MM.1S (cell line): ENCODE measurements at regions not wholly inside any gene's neighbourhood (a gene's known extent, or its start where the extent isn't known, plus 50 kb on each side); places are given as distances from the start of the nearest gene placed in this dataset.

Source experiments
- DNase-seq: peaks from one replicate; pipeline ENCODE4 v3.0.0-alpha.2; 2015
- H2AFZ ChIP-seq: fragments of 300-600 bp; sonication (generic); 2 replicates; pipeline ENCODE4 v1.6.0; 2016; ENCODE audit warnings: antibody characterized with exemption, low read length
- H3F3A ChIP-seq: fragments of 300-600 bp; sonication (generic); 2 replicates; pipeline ENCODE4 v1.6.1; 2016; ENCODE audit warnings: mild to moderate bottlenecking, antibody characterized with exemption, low read length, moderate library complexity, mixed read lengths; ENCODE audit not compliant: insufficient read depth
- H3K27ac ChIP-seq: fragments of 300-600 bp; sonication (generic); 2 replicates; pipeline ENCODE4 v1.5.1; 2016; ENCODE audit warnings: mild to moderate bottlenecking, low read length
- H3K27me3 ChIP-seq: fragments of 300-600 bp; sonication (generic); replicated peaks from 2 replicates; pipeline ENCODE4 v1.6.0; 2016; ENCODE audit warnings: low read length; ENCODE audit not compliant: insufficient read depth
- H3K36me3 ChIP-seq: fragments of 300-600 bp; sonication (generic); replicated peaks from 2 replicates; pipeline ENCODE4 v1.6.1; 2016; ENCODE audit warnings: mild to moderate bottlenecking, low read length, mixed read lengths; ENCODE audit not compliant: insufficient read depth
- H3K4me1 ChIP-seq: fragments of 300-600 bp; sonication (generic); 2 replicates; pipeline ENCODE4 v1.6.1; 2016; ENCODE audit warnings: low read length, mixed read lengths
- H3K4me2 ChIP-seq: fragments of 300-600 bp; sonication (generic); 2 replicates; pipeline ENCODE4 v1.6.0; 2016; ENCODE audit warnings: low read depth, low read length
- H3K4me3 ChIP-seq: fragments of 300-600 bp; sonication (generic); 2 replicates; pipeline ENCODE4 v1.5.1; 2016; ENCODE audit warnings: low read length, mixed read lengths
- H3K79me2 ChIP-seq: fragments of 300-600 bp; sonication (generic); 2 replicates; pipeline ENCODE4 v1.6.1; 2016; ENCODE audit warnings: mixed run types, low read length, mixed read lengths
- H3K9ac ChIP-seq: fragments of 300-600 bp; sonication (generic); 2 replicates; pipeline ENCODE4 v1.6.1; 2016; ENCODE audit warnings: low read length, mixed read lengths
- H3K9me2 ChIP-seq: fragments of 300-600 bp; sonication (generic); replicated peaks from 2 replicates; pipeline ENCODE4 v1.6.1; 2016; ENCODE audit warnings: mild to moderate bottlenecking, low read length, mixed read lengths; ENCODE audit not compliant: insufficient read depth
- H3K9me3 ChIP-seq: fragments of 300-600 bp; sonication (generic); replicated peaks from 2 replicates; pipeline ENCODE4 v1.6.1; 2016; ENCODE audit warnings: mild to moderate bottlenecking, low read length, mixed read lengths; ENCODE audit not compliant: insufficient read depth
- H4K20me1 ChIP-seq: fragments of 300-600 bp; sonication (generic); 2 replicates; pipeline ENCODE4 v1.6.1; 2016; ENCODE audit warnings: mild to moderate bottlenecking, low read length, moderate library complexity, mixed read lengths; ENCODE audit not compliant: insufficient read depth
- EZH2 ChIP-seq: fragments of 300-600 bp; sonication (generic); optimal IDR thresholded peaks from 2 replicates; pipeline ENCODE3; 2017; ENCODE audit warnings: low read depth, mild to moderate bottlenecking, antibody characterized with exemption, low read length, mixed read lengths
- EZH2phosphoT487 ChIP-seq: fragments of 300-600 bp; sonication (generic); IDR thresholded peaks from 2 replicates; pipeline ENCODE4 v1.6.1; 2018; ENCODE audit warnings: antibody characterized with exemption, low read length
- TF ChIP-seq, protein P1 (sequence below): fragments of 300-600 bp; sonication (generic); IDR thresholded peaks from 2 replicates; pipeline ENCODE4 v1.5.1; 2016; ENCODE audit warnings: antibody characterized with exemption, low read length, mixed read lengths

DNA sequence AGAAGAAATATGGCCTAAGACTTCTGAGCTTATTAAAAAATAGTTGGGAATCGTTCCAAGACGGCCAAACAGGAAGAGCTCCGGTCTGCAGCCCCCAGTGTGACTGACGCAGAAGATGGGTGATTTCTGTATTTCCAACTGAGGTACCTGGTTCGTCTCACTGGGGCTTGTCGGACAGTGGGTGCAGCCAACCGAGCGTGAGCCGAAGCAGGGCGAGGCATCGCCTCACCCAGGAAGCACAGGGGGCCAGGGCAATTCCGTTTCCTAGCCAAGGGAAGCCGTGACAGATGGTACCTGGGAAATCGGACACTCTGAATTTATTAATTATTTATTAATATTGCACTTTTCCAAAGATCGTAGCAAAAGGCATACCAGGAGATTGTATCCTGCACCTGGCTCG is 857.8 kb downstream of the C12orf50 start:
- H3K4me3 ChIP-seq, result no peak overlapping the region
- TF ChIP-seq EZH2 (no peak), EZH2phosphoT487 (no peak)
- TF ChIP-seq, protein P1, sequence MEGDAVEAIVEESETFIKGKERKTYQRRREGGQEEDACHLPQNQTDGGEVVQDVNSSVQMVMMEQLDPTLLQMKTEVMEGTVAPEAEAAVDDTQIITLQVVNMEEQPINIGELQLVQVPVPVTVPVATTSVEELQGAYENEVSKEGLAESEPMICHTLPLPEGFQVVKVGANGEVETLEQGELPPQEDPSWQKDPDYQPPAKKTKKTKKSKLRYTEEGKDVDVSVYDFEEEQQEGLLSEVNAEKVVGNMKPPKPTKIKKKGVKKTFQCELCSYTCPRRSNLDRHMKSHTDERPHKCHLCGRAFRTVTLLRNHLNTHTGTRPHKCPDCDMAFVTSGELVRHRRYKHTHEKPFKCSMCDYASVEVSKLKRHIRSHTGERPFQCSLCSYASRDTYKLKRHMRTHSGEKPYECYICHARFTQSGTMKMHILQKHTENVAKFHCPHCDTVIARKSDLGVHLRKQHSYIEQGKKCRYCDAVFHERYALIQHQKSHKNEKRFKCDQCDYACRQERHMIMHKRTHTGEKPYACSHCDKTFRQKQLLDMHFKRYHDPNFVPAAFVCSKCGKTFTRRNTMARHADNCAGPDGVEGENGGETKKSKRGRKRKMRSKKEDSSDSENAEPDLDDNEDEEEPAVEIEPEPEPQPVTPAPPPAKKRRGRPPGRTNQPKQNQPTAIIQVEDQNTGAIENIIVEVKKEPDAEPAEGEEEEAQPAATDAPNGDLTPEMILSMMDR, result no peak
- no peak overlapping the region for H3K27ac ChIP-seq
- no peaks in the 10 kb centered on the region for H4K20me1 ChIP-seq
- H3K27me3 ChIP-seq, result no peaks in the 10 kb centered on the region
- H3K36me3 ChIP-seq, result no peaks in the 10 kb centered on the region
- no peaks in the 10 kb centered on the region for H3K9me3 ChIP-seq
- H3K4me2 ChIP-seq, result no peak overlapping the region
- no peaks in the 10 kb centered on the region for H3K4me1 ChIP-seq
- DNase-seq, result no peak
- no peak overlapping the region for H3K9ac ChIP-seq
- no peaks in the 10 kb centered on the region for H3K9me2 ChIP-seq
- no peaks in the 10 kb centered on the region for H3K79me2 ChIP-seq
- no peaks in the 10 kb centered on the region for H3F3A ChIP-seq
- no peak overlapping the region for H2AFZ ChIP-seq

DNA sequence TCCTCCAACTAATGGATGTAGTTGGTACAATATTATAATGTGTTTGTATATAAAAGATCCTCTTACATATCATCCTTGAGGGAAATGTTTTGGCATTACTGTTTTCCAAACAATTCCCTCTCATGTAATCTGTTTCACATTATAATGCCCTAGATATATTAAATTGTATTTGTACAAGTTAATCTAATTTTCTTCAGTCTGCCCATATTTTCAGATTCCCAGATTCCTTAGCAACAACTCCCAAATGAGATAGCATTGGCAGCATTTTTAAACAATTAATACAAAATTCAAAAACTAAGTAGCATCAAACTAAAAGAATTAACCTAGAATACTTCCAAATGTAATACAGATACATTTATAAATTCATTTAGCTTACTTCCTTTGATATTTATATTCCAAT is 860.2 kb downstream of the C12orf50 start:
- TF ChIP-seq EZH2, result no peak
- TF ChIP-seq, protein P1, result no peak
- TF ChIP-seq EZH2phosphoT487, result no peak
- Histone ChIP-seq H3K4me1 (no peaks in the 10 kb centered on the region), H3K9ac (no peak overlapping the region), H2AFZ (no peak overlapping the region), H3K79me2 (no peaks in the 10 kb centered on the region), H3K27me3 (no peaks in the 10 kb centered on the region), H3K9me2 (no peaks in the 10 kb centered on the region), H3K27ac (no peak overlapping the region), H3K4me2 (no peak overlapping the region), H3K9me3 (no peaks in the 10 kb centered on the region), H3K36me3 (no peaks in the 10 kb centered on the region), H4K20me1 (no peaks in the 10 kb centered on the region), H3K4me3 (no peak overlapping the region), H3F3A (no peaks in the 10 kb centered on the region)
- DNase-seq, result no peak

DNA sequence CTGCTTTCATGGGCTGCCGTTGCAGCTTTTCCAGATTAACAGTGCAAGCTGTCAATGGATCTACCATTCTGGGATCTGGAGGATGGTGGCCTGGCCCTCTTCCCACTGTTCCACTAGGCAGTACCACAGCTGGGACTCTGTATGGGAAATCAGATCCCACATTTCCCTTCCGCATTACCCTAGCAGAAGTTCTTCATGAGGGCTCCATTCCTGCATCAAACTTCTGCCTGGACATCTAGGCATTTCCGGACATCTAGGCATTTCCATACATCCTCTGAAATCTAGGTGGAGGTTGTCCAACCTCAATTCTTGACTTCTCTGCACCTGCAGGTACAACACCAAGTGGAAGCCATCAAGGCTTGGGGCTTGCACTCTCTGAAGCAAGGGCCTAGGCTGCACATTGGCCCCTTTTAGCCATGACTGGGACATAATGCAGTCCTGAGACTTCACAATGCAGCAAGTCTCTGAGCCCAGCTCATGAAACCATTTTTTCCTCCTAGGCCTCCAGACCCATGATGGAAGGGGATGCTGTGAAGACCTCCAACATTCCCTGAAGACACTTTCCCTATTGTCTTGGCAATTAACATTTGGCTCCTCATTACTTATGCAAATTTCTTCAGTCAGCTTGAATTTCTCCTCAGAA is 863.3 kb downstream of the C12orf50 start:
- H3F3A ChIP-seq, result no peaks in the 10 kb centered on the region
- H3K4me2 ChIP-seq, result no peak overlapping the region
- no peaks in the 10 kb centered on the region for H3K27me3 ChIP-seq
- no peaks in the 10 kb centered on the region for H3K4me1 ChIP-seq
- H3K4me3 ChIP-seq, result no peak overlapping the region
- no peak overlapping the region for H3K27ac ChIP-seq
- H3K9me3 ChIP-seq, result no peaks in the 10 kb centered on the region
- no peaks in the 10 kb centered on the region for H3K79me2 ChIP-seq
- H3K9me2 ChIP-seq, result no peaks in the 10 kb centered on the region
- TF ChIP-seq EZH2phosphoT487 (no peak), EZH2 (no peak)
- H2AFZ ChIP-seq, result no peak overlapping the region
- H3K9ac ChIP-seq, result no peak overlapping the region
- no peaks in the 10 kb centered on the region for H4K20me1 ChIP-seq
- no peak for DNase-seq
- no peaks in the 10 kb centered on the region for H3K36me3 ChIP-seq

DNA sequence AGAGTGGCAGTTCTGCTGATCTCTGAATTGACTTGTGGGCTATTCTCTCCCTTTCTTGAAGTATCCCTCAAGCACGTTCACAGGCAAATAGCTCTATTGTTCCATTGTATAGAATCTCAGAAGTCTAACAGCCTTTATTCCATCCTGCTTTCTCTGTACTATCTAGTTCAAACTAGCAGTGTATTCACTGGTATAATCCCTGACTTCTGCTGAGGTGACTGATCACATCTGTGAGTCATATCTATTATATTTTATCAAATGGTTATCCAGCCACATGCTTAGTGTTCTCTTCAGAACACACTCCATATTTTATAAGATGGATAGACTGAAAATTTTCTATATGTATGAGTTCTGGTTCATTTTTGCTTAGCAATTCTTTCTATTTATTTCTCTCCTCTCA is 866.1 kb downstream of the C12orf50 start:
- no peak overlapping the region for H3K27ac ChIP-seq
- H3K27me3 ChIP-seq, result no peaks in the 10 kb centered on the region
- H3K4me2 ChIP-seq, result no peak overlapping the region
- H2AFZ ChIP-seq, result no peak overlapping the region
- no peaks in the 10 kb centered on the region for H3K9me3 ChIP-seq
- H3K9me2 ChIP-seq, result no peaks in the 10 kb centered on the region
- no peaks in the 10 kb centered on the region for H4K20me1 ChIP-seq
- no peak for TF ChIP-seq EZH2phosphoT487
- no peak for TF ChIP-seq EZH2
- TF ChIP-seq, protein P1, result no peak
- H3K36me3 ChIP-seq, result no peaks in the 10 kb centered on the region
- H3K79me2 ChIP-seq, result no peaks in the 10 kb centered on the region
- no peaks in the 10 kb centered on the region for H3F3A ChIP-seq
- no peak overlapping the region for H3K4me3 ChIP-seq
- DNase-seq, result no peak
- H3K4me1 ChIP-seq, result no peaks in the 10 kb centered on the region
- no peak overlapping the region for H3K9ac ChIP-seq
